C4-2B (cell line): ENCODE measurements at regions not wholly inside any gene's neighbourhood (a gene's known extent, or its start where the extent isn't known, plus 50 kb on each side); places are given as distances from the start of the nearest gene placed in this dataset.
A peak's percentile ranks its signal among the peaks of the same experiment; 100 is the strongest.

Experiments
- H3K27ac ChIP-seq: fragments of 450-650 bp; 2 replicates; pipeline ENCODE4 v1.5.1; 2017
- CTCF ChIP-seq: fragments of 450-650 bp; conservative IDR thresholded peaks from 2 replicates; pipeline ENCODE4 v1.5.1; 2017; ENCODE audit warnings: mild to moderate bottlenecking
- ZFX ChIP-seq: fragments of 450-650 bp; IDR thresholded peaks from 2 replicates; pipeline ENCODE4 v1.6.1; 2017

- TF ChIP-seq ZFX (no peak), CTCF (peak; percentile 85)
- no peak overlapping the region for H3K27ac ChIP-seq
Measured at GRCh38 chr9:1460143-1460769, 410.1 kb downstream of the DMRT2 start.

GRCh38 chr9:1461812-1462211, 411.7 kb downstream of the DMRT2 start:
- no peak overlapping the region for H3K27ac ChIP-seq
- TF ChIP-seq ZFX: no peak
- no peak for TF ChIP-seq CTCF

GRCh38 chr9:1462626-1463308, 412.6 kb downstream of the DMRT2 start:
- TF ChIP-seq CTCF: no peak
- TF ChIP-seq ZFX: no peak
- H3K27ac ChIP-seq: no peak overlapping the region

- TF ChIP-seq CTCF: no peak
- H3K27ac ChIP-seq: no peak overlapping the region
Measured at GRCh38 chr9:1469996-1470395, 419.8 kb downstream of the DMRT2 start.

GRCh38 chr9:1473956-1474634, 423.9 kb downstream of the DMRT2 start:
- H3K27ac ChIP-seq: no peak overlapping the region
- TF ChIP-seq CTCF: no peak
- TF ChIP-seq ZFX: no peak

- no peak overlapping the region for H3K27ac ChIP-seq
- no peak for TF ChIP-seq CTCF
- no peak for TF ChIP-seq ZFX
Measured at GRCh38 chr9:1474671-1475070, 424.5 kb downstream of the DMRT2 start.
